NCI-H1417 (cell line): ENCODE measurements at regions not wholly inside any gene's neighbourhood (a gene's known extent, or its start where the extent isn't known, plus 50 kb on each side); places are given as distances from the start of the nearest gene placed in this dataset.

Source experiments
- DNase-seq, 3 experiments: peaks; one replicate each; lab custom pipeline; 2025; lab: John Stamatoyannopoulos, UW

DNA sequence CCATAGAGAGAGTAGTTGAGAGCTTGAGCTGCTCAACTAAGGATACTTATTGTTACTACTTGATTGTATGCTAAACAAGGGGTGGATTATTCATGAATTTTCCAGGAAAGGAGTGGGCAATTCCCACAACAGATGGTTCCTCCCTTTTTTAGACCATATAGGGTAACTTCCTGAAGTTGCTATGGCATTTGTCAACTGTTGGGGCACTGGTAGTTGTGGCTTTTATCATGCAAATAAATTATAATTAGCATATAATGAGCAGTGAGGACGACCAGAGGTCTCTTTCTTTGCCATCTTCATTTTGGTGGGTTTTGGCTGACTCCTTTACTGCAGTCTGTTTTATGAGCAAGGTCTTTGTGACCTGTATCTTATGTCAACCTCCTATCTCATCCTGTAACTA is 1403.5 kb upstream of the PABPC4L start:
- DNase-seq = no peak

DNA sequence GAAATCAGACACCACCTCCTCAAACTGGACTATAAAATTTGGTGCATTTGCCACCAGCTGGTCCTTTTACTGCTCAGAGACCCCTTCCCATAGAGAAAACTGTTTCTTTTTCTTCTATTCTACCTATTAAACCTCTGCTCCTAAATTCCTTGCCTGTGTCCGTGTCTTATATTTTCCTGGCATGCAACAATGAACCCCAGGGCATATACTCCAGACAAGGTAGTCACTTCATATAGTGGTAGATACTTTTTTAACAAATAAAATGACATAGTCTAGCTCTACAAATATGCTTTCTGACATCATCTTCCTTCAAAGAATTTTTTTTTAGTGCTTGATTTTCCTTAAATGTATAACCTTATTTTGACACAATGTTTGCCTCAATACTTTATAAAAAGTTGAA is 1402.9 kb upstream of the PABPC4L start:
- no peak for DNase-seq

DNA sequence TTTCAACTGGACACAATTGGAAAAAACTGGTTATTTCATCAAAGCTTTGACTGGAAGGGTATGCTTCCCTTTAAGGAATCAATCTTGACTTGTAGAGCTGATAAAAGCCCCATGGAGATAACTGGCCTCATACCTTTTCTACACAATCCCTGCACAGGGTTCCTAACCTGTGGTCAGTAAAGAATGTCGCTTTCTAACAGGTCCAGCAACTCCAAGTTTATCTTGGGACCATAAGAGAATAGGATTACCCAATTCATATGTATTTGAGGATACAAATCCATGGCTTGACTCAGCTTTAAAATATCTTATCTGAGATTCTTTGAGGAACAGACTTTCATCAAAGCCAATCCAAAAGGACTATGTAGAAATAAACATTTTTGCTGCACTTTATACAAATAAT is 1399.8 kb upstream of the PABPC4L start:
- no peak for DNase-seq

DNA sequence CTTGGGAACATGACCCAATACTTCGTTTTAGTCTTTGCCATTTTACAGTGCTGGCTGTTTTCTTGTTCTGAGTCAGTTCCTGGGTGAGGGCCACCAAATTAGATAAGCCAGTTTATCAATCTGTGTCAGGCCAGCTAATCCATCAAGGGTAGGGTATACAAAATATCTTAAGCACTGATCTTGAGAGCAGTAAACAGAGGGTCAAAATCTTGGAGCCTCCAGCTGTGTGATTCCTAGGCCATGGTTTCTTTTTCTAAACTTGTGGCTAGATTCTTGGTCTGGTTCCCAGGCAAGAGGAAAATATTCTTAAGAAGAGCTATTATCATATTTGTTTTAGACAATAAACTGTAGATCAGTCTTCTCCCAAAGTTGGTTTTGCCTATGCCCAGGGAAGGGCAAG is 1396.6 kb upstream of the PABPC4L start:
- no peak for DNase-seq

DNA sequence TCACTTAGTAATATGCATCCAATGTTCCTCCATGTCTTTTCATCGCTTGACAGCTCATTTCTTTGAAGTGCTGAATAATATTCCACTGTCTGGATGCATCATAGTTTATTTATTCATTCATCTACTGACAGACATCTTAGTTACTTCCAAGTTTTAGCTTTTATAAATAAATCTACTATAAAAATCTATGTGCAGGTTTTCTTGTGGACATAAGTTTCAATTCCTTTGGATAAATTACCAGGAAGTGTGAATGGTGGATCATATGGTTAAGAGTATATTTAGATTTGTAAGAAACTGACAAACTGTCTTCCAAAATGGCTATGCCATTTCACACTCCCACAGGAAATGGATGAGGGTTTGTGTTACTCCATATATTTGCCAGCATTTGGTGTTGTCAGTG is 1392.9 kb upstream of the PABPC4L start:
- DNase-seq = no peak

DNA sequence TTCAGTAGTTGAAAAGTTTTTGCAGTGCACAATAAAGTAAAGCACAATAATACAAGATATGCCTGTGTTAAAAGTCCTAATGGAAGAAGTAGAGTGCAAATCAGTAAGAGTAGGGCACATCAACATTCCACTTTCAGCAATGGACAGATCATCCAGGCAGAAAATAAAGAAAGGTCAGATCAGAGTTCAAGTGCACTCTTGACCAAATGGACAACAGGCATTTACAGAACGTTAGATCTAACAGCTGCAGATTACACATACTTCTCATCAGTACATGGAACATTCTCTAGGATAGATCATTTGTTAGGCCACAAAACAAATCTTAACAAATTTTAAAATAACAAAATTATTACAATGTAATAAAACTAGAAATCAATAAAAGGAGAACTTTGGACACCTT is 1373.5 kb upstream of the PABPC4L start:
- DNase-seq = no peak

DNA sequence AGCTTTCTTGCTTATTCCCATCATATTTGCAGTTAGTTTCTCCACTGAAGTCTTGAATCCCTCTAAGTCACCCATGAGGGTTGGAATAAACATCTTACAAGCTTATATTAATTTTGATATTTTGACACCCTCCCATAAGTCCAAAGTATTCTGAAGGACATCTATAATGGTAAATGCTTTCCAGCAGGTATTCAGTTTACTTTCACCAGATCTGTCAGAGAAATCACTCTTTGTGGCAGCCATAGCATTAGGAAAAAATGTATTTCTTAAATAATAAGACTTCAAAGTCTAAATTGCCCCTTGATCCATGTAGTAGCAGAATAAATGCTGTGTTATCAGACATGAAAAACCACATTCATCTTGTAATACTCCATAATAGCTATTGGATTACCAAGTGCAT is 1371.7 kb upstream of the PABPC4L start:
- DNase-seq = no peak

DNA sequence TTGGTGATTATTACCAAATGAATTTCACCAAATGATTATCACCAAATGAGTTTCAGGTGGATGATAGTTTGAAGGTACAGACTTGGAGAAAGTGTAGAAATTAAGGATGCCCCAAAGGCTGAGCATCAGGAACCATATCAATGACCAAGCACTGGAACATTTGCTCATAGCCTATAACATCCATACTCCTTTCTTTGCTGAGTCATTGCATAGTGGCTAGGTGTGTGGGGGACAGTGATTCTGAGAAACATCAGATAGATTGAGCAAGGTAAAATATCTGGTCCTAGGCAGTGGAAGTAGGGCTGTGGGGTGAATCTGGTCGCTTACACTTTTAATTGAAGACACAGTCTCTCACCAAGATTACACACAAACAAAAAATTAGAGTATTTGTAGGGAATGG is 1362.5 kb upstream of the PABPC4L start:
- DNase-seq = no peak

DNA sequence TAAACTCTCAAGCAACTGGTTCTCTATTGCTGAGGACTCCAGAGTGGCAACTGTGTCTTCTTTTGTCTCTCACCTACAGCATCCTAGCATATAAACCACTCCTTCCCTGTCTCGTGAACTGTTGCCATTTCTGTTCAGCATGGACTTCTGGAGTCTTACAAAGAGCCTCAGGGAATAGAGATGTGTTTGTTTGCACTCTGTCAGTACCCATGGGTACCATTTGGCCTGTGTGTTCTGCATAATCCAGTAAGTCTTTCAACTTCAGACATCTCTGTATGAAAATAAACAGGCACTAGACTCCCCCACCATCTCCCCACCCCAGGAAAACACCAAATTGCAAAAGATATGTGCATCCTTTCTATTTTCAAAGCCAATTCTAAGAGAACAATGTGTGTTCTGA is 1351.6 kb upstream of the PABPC4L start:
- peak in 2 of 3 experiments; percentile 5 to 27 for DNase-seq

DNA sequence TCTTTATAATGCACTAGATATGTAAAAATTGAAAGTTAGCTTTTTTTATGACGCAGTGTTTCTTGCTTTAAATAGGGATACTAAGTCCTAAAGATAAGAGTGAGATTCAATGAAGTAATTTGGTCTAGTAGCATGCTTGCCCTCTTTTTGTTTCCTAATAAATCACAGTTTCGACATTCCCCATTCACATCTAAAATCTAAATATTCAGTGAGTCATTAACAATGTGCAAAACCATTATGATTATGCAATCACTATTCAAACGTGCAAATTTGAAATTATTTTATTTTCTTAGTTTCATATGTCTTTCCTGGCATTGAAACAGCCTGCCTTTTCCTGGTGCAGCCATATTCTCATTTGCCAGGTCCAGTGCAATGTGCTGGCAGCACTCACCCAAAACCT is 1350.5 kb upstream of the PABPC4L start:
- DNase-seq = no peak

DNA sequence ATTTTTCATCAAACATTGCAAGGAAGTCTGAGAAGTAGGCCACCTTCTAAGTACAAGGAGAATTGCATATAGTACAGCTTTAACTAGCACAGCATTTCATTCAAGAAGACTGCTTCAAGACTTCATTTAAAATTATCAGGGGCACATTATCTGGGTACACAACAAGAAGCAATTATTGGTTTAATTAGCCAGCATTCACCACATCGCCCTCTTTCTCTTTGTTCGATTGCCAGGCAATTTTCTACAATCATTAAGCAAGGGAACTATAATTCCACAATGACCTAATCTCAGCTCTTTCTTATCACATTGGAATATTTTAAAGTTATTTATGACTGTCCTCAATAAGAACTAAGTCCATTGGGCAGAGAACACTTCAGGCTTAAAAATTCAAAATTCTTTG is 1347.1 kb upstream of the PABPC4L start:
- peak in 2 of 3 experiments; percentile 30 to 81 for DNase-seq

DNA sequence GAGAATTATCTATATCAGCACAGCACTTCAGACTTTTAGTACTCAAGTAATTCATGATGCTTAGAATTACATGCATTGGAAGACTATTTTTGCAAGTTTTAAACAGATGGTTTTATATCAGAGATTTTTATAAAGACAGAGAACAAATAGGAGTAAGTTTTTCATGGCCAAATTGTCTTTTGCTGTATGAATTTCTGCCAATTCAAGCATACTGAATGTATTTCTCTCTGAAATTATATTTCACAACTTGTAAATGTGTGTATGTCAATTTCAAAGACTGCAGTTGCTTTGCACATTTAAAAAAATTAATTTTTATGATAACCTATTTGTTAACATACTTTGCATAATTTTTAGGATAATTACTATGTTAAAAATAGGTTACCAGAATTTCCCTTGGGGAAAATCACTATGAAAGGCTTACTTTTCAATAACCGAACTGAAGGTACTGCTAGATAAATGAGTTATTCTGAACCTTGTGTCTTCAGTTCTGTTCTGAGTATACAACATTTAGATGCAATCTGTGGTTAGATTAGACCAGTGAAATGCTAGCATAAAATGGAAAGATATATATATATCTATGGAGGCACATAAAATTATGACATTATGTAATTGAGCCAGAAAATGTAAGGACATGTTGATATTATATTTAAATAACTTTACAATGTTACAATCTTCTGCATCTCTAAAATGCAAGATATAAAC is 1344.2 kb upstream of the PABPC4L start:
- no peak for DNase-seq

DNA sequence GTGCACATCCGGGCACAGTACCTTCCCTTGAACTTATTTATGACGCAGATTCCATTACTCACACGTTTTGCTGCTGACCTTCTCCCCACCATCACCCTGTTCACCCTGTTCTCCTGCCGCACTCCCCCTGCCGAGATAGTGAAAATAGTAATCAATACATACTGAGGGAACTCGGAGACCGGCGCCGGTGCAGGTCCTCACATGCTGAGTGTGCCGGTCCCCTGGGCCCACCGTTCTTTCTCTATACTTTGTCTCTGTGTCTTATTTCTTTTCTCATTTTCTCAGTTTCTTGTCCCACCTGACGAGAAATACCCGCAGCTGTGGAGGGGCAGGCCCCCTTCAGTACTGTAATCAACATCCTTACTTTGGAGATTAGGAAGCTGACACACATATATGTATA is 1337.1 kb upstream of the PABPC4L start:
- DNase-seq = no peak

DNA sequence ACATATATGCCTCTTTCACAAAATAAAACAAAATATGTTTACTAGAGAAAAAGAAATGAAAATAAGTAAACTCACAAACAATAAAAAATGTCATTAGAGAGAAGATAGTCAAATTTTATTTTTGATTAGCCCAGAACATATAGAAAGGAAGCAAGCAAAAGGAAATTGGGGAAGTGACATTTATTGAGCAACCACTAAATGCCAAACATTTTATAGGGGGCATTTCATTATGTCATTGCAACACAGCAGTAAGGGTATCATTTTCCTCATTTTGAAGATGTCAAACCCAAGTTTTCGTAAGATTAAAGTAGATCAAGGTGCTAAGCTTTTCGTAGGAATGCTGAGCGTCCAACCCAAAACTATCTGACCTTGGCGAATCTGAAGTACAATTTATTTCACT is 1331.5 kb upstream of the PABPC4L start:
- no peak for DNase-seq

DNA sequence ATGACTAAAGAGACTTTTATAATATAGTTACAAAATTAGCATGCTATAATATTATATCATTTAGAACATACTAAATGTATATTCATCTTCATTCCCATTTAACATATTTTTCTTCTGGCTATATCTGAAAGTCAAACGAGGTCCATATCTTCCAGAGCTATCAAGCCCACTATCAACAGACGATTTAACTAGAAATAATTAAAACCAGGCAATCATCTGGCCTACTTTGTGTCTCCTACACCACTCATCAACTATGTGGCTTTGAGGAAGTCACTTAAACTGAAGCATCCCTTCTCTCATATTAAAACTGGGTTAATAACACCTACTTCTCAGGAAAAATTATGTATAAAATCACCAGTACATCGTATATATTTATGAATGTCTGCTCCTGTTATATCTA is 1330.5 kb upstream of the PABPC4L start:
- DNase-seq = no peak

DNA sequence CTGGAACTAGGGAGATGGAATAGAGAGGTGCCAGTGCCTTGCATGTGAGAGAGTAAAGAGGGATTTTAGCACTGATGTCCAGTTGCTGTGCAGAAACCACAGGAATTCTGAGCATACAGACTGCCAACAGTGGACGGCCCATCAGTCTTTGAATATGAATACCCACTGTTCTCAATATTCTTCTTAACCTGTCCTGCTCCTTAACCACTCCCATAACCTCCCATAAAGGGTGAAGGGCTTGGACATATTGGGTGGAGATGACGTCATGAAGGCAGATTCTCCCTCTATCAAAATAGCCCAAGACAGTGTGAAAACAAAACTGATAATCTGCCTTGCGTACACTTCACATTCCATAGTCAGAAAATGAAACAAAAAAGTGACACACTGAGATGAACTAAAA is 1313.7 kb upstream of the PABPC4L start:
- no peak for DNase-seq

DNA sequence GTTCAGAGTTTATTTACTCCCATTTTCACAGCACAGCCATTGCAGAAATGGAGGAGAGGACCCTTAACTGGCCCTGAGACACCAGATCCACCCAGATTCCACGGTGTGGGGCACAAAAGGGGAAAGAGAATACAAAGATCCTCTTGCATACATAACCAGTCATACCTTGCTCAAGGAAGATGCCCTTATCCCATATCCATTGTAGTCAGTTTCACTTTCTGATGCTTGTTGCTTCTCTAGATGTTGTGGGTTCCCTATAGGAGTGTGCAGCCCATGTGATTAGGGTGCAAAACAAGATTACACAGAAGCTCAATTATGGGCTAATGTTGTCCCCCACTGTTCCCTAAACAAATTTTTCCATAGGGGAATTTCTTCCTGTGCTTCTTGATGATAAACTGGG is 1309.0 kb upstream of the PABPC4L start:
- no peak for DNase-seq

DNA sequence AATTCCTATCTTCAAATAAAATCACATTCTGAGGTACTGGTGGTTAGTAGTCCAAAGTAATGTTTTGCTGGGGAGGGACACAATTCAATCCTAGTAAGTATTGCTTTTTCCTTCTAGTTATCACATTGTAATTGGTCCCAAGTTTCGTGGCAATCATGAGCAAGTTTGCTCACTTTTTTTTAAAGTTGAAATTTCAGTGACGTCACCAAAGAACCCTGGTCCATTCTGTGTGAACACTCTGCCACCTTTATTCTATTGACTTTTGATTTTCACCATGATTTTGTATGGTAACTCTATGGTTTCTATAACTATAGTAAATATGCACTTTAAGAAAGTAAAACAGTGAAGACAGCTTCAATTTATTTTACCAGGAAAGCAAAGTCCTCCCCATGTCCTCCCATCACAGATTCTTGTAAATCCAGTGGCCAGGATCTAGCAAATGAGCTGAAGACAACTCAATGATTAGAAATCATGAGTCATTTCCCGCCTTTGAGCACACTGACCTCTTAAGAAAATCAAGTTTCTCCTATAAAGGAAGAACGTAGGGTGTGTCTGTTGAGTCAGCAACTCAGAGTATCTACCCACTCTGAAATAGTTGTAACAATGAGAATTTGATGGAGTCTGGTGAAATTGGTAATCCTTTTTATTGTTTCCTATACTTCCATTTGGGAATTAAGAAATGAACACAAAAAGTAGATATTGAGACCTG is 1306.6 kb upstream of the PABPC4L start:
- DNase-seq = no peak

DNA sequence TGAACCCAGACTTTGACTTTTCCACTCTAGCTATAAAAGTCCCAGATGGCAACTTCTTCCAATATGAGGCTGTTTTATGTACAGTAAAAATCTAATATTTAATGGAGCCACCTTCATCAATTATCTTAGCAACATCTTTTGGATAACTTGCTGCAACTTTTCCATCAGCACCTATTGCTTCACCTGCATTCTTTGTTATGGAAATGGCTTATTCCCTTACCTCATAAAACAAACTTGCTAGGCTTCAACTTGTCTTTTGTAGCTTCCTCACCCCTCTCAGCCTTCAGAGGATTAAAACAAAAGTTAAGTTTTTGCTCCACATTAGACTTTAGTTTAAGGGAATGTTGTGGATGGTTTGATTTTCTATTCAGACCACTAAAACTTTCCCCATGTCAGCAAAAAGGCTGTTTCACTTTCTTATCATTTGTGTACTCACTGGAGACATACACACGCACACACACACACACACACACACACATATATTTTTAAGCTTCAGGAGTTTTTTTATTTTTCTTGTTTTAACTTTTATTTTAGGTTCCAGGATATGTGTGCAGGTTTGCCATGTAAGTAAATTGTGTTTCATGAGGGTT is 1296.1 kb upstream of the PABPC4L start:
- DNase-seq = no peak

DNA sequence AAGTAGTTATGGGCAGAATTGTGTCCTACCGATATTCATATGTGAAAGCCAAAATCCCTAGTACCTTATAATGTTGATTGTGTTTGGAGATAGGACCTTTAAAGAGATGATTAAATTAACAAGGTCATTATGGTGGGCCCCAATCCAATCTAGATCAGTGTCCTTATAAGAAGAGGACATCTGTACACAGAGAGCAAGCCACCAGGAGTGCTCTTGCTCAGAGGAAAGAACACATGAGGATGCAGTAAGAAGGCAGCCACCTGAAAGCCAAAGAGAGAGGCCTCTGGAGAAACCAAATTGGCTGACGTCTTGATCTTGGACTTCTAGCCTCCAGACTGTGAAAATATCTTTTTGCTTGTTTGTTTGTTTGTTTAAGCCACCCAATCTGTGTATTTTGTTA is 1290.8 kb upstream of the PABPC4L start:
- no peak for DNase-seq

DNA sequence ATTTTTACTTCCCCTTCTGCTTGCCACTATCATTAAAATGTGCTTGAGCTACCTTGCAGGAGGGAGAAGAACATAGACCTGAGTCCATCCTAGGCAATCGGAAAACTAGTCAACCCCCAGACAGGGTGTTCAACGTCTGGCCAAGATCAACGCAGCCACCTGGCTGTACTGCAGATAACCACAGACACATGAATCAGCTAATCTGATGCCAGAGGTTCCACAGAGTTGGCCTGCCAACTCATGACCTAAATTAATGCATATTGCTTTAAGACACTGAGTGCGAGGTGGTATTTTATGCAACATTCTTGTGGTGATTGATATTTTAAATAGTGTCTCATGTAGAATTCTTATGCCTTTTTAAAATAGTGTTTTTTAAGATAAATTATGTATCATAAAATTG is 1283.8 kb upstream of the PABPC4L start:
- DNase-seq = no peak

DNA sequence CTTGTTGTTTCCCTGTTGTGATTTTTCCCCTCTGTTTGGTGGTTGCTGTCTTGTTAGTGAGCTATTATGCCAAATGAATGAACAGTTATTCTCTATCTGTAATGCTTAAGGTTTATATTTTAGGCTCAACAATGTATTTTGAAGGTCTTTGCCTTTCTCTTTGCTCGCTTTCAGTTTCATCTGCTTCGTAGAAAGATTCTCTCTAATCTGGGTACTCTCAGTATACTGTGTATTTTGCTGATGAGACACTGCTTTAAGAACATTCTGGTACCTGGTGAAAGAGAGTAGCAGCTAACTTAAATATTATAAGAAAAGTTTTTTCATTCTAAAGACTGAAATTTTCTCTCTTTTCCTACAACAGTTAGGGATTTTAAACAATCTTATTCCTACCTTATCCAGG is 1274.7 kb upstream of the PABPC4L start:
- DNase-seq = no peak

DNA sequence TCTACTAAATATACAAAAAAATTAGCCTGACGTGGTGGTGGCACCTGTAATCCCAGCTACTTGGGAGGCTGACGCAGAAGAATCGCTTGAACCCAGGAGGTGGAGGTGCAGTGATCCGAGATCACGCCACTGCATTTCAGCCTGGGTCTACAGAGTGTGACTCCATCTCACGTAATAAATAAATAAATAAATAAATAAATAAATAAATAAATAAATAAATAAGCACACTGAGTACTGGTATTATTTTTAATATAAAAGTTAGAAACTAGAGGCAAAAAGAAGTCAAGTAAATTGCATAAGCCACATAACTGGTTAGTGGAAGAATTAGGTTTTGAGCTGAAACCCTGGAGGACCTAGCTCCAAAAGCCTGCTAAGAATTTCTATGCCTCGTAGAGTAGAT is 1262.7 kb upstream of the PABPC4L start:
- no peak for DNase-seq

DNA sequence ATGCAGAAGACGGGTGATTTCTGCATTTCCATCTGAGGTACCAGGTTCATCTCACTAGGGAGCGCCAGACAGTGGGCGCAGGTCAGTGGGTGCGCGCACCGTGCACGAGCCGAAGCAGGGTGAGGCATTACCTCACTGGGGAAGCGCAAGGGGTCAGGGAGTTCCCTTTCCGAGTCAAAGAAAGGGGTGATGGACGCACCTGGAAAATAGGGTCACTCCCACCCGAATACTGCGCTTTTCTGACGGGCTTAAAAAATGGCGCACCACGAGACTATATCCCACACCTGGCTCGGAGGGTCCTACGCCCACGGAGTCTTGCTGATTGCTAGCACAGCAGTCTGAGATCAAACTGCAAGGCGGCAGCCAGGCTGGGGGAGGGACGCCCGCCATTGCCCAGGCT is 1246.0 kb upstream of the PABPC4L start:
- DNase-seq = peak in 1 of 3 experiments; percentile 39
